Central memory CD8-positive, alpha-beta T cell (primary cell): ENCODE measurements at regions not wholly inside any gene's neighbourhood (a gene's known extent, or its start where the extent isn't known, plus 50 kb on each side); places are given as distances from the start of the nearest gene placed in this dataset.

Experiments
- ATAC-seq: fragments of 150-1000 bp; cut with Tn5 transposase; replicated peaks from 2 replicates; pipeline ENCODE4 v1.10.0; 2022; ENCODE audit warnings: mild to moderate bottlenecking, moderate FRiP score, moderate number of reproducible peaks; ENCODE audit not compliant: poor library complexity, severe bottlenecking; ENCODE audit errors: extremely low read depth
- DNase-seq, 2 donors: peaks; one replicate each; pipeline ENCODE4 v3.0.0; 2021; ENCODE audit warnings: low spot score in 2 of 2
- H3K27ac Mint-ChIP-seq: one replicate; pipeline ENCODE4 v1.8.0; 2022; ENCODE audit warnings: low read depth, mild to moderate bottlenecking, moderate library complexity, mixed read lengths
- H3K27me3 Mint-ChIP-seq: one replicate; pipeline ENCODE4 v1.8.0; 2022; ENCODE audit warnings: mixed read lengths
- H3K36me3 Mint-ChIP-seq: one replicate; pipeline ENCODE4 v1.8.0; 2022; ENCODE audit warnings: mild to moderate bottlenecking, moderate library complexity, mixed read lengths; ENCODE audit not compliant: insufficient read depth
- H3K4me1 Mint-ChIP-seq: one replicate; pipeline ENCODE4 v1.8.0; 2022; ENCODE audit warnings: mixed read lengths
- H3K4me3 Mint-ChIP-seq: one replicate; pipeline ENCODE4 v1.8.0; 2022; ENCODE audit warnings: mild to moderate bottlenecking, moderate library complexity, mixed read lengths
- H3K9me3 Mint-ChIP-seq: one replicate; pipeline ENCODE4 v1.8.0; 2022; ENCODE audit warnings: mixed read lengths

DNA sequence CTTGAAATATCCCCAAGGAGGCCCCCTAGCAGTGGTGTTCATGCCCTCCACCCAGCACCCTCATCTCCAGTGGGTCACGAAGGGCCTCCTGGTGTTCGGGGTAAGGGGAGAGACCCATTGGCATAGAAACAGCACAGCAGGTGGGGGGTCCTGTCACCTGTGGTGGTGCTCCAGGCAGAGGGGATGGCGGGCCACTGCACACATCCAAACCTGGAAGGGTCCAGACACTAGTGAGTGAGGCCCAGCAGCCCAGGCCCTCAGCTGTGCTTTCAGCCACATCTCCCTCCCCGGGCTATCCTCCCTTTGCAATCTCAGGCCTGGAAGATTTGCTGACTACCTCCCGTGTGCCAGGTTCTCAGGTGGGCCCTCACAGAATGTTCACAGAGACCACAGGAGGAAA, 59.4 kb upstream of the LYVE1 start:
- DNase-seq = no peak
- H3K4me3 Mint-ChIP-seq = no peak overlapping the region
- H3K9me3 Mint-ChIP-seq = no peaks in the 10 kb centered on the region
- peaks cover 11% of the 10 kb centered on the region for H3K4me1 Mint-ChIP-seq
- H3K27me3 Mint-ChIP-seq = peaks cover 11% of the 10 kb centered on the region
- H3K27ac Mint-ChIP-seq = no peak overlapping the region
- no peak for ATAC-seq
- H3K36me3 Mint-ChIP-seq = no peaks in the 10 kb centered on the region

DNA sequence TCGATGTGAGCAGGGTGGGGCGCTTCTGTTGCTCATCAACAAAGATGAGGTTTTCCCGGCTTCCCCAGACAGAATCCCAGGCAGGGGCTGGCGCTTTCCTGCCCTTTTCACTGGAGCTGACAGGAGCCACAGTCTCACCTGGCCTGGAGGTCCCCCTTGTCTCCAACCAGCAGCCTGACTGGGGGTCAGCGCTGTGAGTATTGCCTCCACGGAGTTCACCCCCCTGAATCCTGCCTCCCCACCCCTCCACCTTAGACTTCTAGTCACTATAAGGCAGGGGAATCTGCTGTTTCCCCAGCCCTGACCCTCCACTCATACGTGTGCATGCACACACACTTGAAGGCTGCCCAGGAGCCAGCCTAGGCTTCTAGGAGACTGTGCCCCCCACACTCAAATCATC, 58.8 kb upstream of the LYVE1 start:
- Mint-ChIP-seq H3K36me3 (no peaks in the 10 kb centered on the region), H3K27me3 (peaks cover 11% of the 10 kb centered on the region), H3K4me1 (peaks cover 13% of the 10 kb centered on the region), H3K4me3 (no peak overlapping the region), H3K9me3 (no peaks in the 10 kb centered on the region), H3K27ac (no peak overlapping the region)
- DNase-seq (no peak), ATAC-seq (no peak)

DNA sequence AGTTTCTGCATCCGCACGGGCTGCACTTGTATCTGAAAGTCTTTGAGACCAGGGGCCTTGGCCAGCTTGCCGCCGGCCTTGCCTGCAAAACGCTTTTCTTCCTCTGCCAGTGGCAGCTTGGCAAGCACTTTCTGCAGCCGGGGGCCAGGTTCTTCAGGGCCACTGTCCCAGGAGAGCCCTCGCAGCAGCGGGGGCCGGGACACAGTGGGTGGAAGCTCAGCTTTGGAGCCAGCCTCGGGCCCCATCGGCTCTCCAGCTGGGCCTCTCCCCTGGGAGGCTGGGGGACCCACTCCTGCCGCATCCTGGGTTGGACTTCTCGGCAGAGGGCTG, 57.5 kb upstream of the LYVE1 start:
- no peak for ATAC-seq
- no peak for DNase-seq
- H3K27ac Mint-ChIP-seq = no peak overlapping the region
- H3K4me3 Mint-ChIP-seq = no peak overlapping the region
- peaks cover 13% of the 10 kb centered on the region for H3K4me1 Mint-ChIP-seq
- peaks cover 11% of the 10 kb centered on the region for H3K27me3 Mint-ChIP-seq
- H3K9me3 Mint-ChIP-seq = no peaks in the 10 kb centered on the region
- no peaks in the 10 kb centered on the region for H3K36me3 Mint-ChIP-seq

DNA sequence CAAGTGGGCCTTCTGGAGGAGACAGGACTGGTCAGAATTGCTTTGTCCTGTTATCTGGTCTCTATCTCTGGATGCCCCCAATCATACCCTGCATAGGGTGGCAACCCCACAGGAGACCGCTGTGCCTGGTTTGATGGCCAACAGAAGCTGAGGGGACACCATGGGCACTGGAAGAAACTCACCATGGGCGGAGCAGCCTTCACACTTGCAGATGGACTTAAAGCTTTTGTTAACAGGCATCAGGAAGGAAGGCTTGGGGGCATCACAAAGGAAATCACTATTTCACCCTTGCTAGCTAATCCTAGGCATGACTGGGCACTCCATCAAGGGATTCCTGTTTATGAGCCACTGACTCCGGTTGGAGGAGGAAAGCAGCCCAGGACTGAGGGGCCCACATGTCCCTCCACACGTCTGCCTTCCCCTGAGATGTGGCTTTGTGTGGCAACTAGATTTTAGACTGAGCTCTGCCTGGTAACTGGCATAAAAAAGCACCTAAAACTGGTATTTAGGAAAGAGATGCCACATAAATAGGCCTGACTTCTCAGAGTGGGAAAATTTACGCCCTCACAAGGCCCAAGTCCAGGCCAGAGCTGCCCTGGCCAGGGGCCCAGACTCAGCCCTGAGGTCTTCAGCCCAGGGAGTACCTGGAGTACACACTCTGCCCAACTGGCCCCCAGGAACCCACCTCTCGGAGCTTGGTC, 57.0 kb upstream of the LYVE1 start:
- H3K4me3 Mint-ChIP-seq = no peak overlapping the region
- no peaks in the 10 kb centered on the region for H3K36me3 Mint-ChIP-seq
- DNase-seq = no peak
- H3K27me3 Mint-ChIP-seq = peaks cover 6% of the 10 kb centered on the region
- no peak overlapping the region for H3K27ac Mint-ChIP-seq
- no peaks in the 10 kb centered on the region for H3K9me3 Mint-ChIP-seq
- ATAC-seq = no peak
- peaks cover 13% of the 10 kb centered on the region for H3K4me1 Mint-ChIP-seq

DNA sequence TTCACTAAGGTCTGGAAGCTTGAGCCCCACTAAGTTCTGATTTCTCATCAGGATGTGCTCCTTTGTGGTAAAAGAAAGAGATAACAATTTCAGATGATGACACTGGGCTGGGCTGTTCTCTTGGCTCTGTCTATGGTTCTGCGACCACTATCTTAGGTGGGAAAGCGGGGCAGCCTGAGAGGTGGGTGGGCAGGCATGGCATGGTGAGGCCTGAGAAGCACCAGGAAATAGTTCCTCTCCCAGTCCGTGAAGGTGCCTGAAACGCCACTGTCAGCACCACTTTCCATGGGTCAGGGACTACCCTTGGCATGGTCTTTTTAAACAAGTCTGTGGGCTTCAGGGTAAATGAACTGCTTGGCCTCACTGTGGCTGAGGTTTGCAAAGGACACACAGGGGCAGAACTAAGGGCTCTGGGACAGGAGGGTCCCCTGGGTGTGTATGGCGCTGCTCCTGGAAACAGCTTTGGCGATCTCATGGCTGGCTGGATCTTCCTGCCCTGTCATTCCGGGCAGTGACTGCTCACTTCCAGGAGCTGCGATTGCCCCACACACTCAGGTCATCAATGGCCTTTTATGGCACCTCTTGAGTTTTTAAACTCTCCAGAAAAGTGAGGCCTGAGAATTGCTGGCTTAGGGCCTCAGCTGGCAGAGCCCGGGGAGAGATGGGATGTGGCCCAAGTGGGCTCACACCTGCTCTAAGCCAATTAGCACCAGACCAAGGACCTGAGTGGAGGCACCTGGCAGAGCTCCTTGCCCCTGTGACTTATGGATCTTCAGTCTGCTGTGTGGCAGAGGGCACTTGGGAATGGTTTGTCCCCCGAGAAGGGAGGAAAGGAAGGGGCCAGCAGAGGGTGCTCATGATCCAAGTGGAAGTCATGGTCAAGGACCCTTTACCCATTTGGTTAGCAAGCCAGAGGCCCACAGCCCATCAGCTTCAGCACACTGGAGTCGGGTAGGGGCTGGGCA, 55.6 kb upstream of the LYVE1 start:
- ATAC-seq (no peak), DNase-seq (no peak)
- Mint-ChIP-seq H3K9me3 (no peaks in the 10 kb centered on the region), H3K27me3 (no peaks in the 10 kb centered on the region), H3K4me3 (peak overlapping the region; percentile 29), H3K4me1 (peaks cover 13% of the 10 kb centered on the region), H3K36me3 (no peaks in the 10 kb centered on the region), H3K27ac (no peak overlapping the region)

DNA sequence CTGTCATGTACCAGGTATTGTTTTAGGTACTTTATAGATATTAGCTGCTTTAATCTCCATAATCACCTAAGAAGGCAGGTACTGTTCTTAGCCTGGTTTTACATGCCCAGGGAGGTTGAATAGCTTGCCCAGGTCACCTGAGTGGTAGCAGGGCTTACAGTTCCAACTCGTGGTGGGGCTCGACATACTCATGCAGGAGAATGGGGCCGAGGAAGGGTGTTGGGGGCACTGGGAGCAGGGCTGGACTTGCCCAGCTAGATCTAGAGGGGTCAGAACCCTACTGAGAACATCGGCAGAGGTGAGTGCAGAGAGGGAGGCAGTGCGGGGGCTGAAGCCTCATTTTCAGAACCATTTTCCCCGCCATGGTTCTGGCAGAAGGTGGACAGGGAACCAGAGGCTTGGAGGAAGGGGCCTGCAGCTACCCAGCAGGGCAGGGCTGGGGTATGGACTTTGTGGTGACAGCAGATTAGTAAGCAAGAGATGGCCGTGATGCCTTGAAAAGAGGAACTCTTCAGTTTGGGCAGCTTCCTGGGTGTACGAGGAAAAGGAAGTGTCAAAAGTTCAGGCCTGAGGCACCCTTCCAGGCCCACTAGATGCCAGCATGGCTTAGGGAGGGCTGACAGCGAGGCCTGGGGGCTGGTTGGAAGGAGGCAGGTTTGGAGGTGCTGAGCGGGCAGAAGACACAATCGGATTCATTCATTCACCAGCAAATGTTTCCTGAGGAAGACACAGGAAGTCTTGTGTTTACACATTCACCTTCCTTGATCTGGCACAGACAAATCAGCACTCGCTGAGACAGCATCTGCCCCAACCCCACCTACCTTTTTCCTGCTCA, 54.7 kb upstream of the LYVE1 start:
- no peaks in the 10 kb centered on the region for H3K36me3 Mint-ChIP-seq
- DNase-seq = no peak
- peak; percentile 28 for ATAC-seq
- no peaks in the 10 kb centered on the region for H3K9me3 Mint-ChIP-seq
- H3K27me3 Mint-ChIP-seq = no peaks in the 10 kb centered on the region
- peaks cover 13% of the 10 kb centered on the region for H3K4me1 Mint-ChIP-seq
- peak overlapping the region; percentile 23 for H3K27ac Mint-ChIP-seq
- H3K4me3 Mint-ChIP-seq = peak overlapping the region; percentile 29

DNA sequence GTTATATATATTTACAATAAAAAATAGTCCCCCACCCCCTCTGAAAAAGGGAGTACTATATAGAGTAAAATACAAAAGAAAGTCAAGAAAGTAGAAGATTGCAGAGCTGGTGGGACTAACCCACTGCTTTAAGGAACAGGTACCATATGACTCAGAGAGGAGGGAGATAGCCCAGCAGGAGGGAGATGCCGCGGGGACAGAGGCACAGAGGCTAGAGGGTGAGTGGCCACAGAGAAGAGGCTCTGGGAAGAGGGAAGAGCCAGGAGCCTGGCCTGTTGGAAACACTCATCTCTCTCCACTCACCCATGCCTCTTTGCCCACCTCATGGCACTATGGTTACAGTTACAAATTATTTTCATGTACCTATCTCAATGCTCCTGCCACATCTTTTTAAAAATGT, 53.6 kb upstream of the LYVE1 start:
- Mint-ChIP-seq H3K36me3 (no peaks in the 10 kb centered on the region), H3K9me3 (no peaks in the 10 kb centered on the region), H3K27me3 (no peaks in the 10 kb centered on the region), H3K4me1 (peaks cover 13% of the 10 kb centered on the region), H3K27ac (no peak overlapping the region), H3K4me3 (no peak overlapping the region)
- ATAC-seq (no peak), DNase-seq (no peak)

DNA sequence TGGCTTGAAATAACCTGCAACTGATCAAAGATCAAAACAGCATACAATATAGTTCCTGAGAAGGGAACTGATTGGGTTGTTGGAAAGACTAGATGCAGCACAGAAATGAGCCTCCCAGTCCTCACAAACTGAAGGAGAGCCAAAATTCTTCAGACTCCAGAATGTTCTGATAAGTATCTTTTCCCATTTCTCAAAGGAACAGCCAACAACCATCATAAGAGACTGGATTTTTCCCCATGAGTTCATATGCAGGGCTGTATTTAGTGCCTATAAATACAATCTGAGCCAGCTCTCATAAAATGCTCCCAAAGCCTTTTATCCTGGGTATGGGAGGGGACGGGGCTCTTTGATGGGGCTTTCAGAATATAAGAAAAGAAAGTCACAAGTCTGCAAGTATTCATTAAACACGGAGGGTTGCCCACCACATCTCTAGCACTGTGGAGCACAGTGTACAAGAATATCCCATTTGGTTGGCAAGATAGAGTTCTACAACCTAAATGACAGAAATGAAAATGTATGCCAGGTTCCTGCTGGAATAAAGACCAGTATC, 50.7 kb upstream of the LYVE1 start:
- H3K27me3 Mint-ChIP-seq = peaks cover 1% of the 10 kb centered on the region
- H3K4me1 Mint-ChIP-seq = peaks cover 13% of the 10 kb centered on the region
- H3K27ac Mint-ChIP-seq = no peak overlapping the region
- H3K4me3 Mint-ChIP-seq = no peak overlapping the region
- no peaks in the 10 kb centered on the region for H3K36me3 Mint-ChIP-seq
- H3K9me3 Mint-ChIP-seq = no peaks in the 10 kb centered on the region
- DNase-seq (no peak), ATAC-seq (no peak)

DNA sequence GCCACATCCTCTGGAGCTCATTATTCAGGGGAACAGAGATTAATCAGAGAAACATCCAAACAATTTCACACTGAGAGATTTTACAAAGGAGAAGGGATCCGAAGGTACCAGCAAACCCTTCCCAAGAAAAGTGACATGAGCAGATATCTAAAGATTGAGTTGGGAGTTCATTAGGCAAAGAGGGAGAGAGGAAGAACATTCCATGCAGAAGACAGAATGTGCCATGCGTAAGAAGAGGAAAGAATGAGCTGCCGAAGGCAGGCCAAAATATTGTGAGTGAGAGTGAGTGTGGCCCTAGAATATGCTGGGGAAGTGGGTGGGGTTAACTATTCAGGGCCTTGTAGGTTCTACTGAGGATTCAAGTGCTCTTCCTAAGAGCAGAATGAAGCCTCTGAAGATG, 50.0 kb upstream of the LYVE1 start:
- peaks cover 8% of the 10 kb centered on the region for H3K4me1 Mint-ChIP-seq
- H3K9me3 Mint-ChIP-seq = no peaks in the 10 kb centered on the region
- no peak for DNase-seq
- no peak for ATAC-seq
- H3K27me3 Mint-ChIP-seq = peaks cover 8% of the 10 kb centered on the region
- H3K27ac Mint-ChIP-seq = no peak overlapping the region
- no peak overlapping the region for H3K4me3 Mint-ChIP-seq
- H3K36me3 Mint-ChIP-seq = no peaks in the 10 kb centered on the region
